GM12801 (cell line): ENCODE measurements at regions not wholly inside any gene's neighbourhood (a gene's known extent, or its start where the extent isn't known, plus 50 kb on each side); places are given as distances from the start of the nearest gene placed in this dataset.

ENCODE experiments used
- CTCF ChIP-seq: IDR thresholded peaks from one replicate; pipeline ENCODE4 v1.5.1; 2011; ENCODE audit warnings: control low read depth; ENCODE audit not compliant: insufficient read length; ENCODE audit errors: extremely low read depth

GRCh38 chr22:19636696-19637407 is 77.5 kb upstream of the SEPTIN5 start:
- TF ChIP-seq CTCF: no peak

- no peak for TF ChIP-seq CTCF
Measured at GRCh38 chr22:19637408-19638281, 76.7 kb upstream of the SEPTIN5 start.

- no peak for TF ChIP-seq CTCF
Measured at GRCh38 chr22:19638282-19639015, 75.9 kb upstream of the SEPTIN5 start.

GRCh38 chr22:19639610-19640135 is 74.6 kb upstream of the SEPTIN5 start:
- TF ChIP-seq CTCF: no peak

GRCh38 chr22:19640306-19640705 is 74.0 kb upstream of the SEPTIN5 start:
- TF ChIP-seq CTCF: no peak

GRCh38 chr22:19641254-19641982 is 72.9 kb upstream of the SEPTIN5 start:
- TF ChIP-seq CTCF: no peak
